ENCODE measurements at regions not wholly inside any gene's neighbourhood (a gene's known extent, or its start where the extent isn't known, plus 50 kb on each side); places are given as distances from the start of the nearest gene placed in this dataset.

DNA sequence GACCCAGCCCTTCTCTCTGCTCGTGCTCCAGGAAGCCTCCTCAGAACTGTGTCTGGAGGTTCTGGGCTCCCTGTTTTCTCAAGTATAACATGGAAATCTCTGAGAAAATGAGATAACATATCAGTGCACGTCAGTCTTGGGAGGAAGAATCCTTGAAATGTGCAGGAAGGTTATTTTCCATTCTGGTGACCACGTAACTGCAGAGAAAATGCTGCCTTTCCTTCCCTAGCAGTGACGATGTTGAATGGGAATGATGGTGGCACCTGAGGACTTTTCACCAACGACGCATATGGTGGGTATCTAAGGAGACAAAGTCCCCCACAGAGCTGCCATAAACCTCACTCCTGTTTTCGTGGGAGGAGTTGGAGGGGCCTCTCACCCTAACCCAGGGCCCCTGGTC lies 272.1 kb upstream of the SIX2 start:
- no peak for TF ChIP-seq POLR2A (IDR thresholded peaks at IDR 0.05)
- TF ChIP-seq CTCF (IDR thresholded peaks at IDR 0.05) = no peak

All from heart left ventricle (tissue), 13 donors.